ENCODE measurements at regions not wholly inside any gene's neighbourhood (a gene's known extent, or its start where the extent isn't known, plus 50 kb on each side); places are given as distances from the start of the nearest gene placed in this dataset.

- TF ChIP-seq CTCF (IDR thresholded peaks at IDR 0.05), result no peak
- TF ChIP-seq POLR2A (IDR thresholded peaks at IDR 0.05), result no peak
Measured at GRCh38 chr11:107202241-107202640, 184.0 kb upstream of the GUCY1A2 start.

Measured in lower leg skin (tissue), 3 donors.